ENCODE measurements at regions not wholly inside any gene's neighbourhood (a gene's known extent, or its start where the extent isn't known, plus 50 kb on each side); places are given as distances from the start of the nearest gene placed in this dataset.

GRCh38 chr9:79127661-79128060, 444.1 kb upstream of the TLE4 start:
- DNase-seq = no peak

DNA sequence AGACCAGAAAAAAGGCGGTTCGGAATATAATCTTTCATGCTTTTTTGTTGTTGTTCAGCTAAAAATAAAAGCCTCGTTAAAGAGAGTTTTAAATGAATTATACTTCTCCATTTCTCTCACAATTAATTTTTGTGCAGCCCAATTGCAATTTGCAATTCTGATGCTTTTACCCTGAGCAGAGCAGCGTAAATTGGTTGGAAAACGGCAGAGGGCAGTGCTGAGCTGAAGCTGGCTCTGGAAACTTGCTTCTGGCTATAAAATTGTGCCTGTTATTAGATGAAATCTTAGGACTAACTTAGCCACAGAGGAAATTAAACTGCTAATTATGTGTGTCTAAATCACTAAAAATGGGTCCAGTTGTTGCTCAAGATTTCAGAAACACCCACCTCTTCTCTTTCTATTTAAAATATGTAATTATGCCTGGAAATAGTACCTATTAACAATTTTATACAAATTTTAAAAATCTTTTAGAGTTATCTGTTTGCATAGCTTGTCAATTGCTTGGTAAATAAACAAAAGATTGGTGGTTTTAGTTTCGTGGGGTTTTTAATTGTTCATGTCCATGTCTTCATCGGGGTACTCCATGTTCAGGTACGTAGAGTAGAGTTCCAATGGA, 441.8 kb upstream of the TLE4 start:
- DNase-seq = no peak

DNA sequence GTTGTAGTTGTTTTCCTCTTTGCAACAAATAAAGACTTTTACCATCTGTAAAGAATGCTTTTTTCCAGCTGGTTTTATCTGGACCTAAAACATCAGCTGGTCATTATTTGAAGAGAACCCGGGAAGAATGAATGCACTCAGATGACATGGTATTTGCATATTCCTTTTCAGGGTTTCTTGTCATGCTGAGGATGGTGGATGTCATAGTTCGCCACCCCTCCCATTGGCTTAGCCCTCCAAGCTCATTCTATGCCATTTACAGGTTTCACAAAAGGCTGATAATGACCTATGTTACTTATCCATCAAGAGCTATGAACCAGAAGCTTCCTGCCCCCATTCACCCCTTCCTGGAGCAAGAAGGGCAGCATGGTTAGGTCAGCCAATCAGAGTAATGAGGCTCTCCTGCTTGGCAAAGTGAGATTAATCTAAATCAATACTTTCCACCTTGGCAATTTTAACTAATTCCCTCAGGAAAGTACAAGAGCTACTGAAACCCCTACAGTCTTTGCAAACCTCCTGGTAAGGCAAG, 440.5 kb upstream of the TLE4 start:
- no peak for DNase-seq

DNA sequence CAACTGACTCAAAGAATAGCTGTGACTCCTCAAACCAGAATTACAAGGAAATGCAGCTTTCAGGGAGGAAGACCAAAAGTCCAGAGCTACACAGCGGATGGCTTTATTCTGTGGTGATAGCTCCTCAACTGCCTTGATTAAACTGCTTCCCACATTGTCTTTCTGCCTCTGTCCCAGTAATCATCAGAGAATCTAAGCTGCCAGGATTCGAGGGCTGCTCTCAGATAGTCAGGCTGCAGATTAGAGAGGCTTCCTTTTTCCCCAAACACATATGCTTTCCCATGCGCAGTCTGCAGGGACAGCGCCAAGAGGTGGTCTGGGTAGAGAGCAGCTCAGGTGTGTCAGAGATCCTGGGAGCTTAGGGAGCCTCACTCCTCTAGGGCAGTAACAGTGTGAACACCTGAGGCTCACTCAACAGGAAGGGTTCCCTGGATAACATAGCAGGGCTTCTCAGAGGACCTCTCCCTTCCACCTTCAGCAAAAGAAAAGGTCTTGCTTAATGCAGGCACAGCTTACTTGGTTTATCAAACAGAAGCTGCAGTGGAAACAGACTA, 439.9 kb upstream of the TLE4 start:
- no peak for DNase-seq

DNA sequence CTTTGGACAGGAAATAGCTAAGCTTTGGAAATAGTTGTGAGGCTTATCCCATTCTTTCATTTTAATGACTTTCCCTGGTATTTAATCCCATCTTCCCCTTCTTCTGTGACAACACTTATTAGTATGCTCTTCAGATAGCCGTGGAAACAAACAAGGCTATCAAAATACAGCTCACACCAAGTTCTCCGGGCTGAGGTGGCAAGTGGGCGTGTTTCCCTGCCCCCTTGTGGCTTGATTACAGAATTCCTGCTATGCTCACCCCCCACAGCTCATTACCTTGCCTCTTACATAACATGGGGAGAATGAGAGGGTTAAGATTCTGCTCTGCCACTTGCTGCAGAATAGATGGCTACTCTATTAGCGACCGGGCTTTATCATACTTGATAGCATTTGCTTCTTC, 437.1 kb upstream of the TLE4 start:
- no peak for DNase-seq

GRCh38 chr9:79135681-79136415, 435.9 kb upstream of the TLE4 start:
- no peak for DNase-seq

GRCh38 chr9:79140751-79141150, 431.0 kb upstream of the TLE4 start:
- no peak for DNase-seq

- DNase-seq = no peak
These were observed 428.6 kb upstream of the TLE4 start for GRCh38 chr9:79143211-79143610.

DNA sequence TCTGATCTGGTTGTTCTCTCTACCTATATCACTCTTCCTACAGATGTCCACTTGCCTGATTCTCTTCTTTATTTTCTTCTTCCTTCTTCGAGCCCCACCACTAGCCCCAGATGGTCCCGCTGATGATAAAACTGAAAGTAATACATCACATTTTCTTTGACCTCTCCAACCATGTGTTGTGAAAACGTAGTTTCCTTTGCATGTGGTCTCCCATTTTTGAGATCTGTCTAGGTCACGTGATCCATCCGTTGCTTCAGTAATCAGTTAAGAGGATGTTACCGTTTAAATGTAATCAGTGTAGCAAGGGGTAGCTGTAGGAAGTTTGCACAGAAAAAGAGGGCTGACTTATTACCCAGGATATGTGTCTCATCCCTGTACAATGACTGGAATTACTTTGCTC, 426.3 kb upstream of the TLE4 start:
- DNase-seq = no peak

DNA sequence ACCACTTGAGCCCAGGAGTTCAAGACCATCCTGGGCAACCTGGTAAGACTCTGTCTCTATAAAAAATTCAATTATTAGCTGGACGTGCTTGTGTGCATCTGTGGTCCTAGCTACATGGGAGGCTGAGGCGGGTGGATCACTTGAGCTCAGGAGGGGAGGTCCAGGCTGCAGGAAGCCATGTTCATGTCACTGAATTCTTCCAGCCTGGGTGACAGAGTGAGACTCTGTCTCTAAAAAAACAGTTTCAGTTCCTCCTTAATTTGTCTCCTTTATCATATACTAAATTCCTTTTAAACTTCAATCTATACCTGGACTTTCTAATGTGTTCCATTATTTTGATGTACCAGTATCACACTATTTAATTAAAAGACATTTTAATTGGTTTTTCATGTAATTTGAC, 422.2 kb upstream of the TLE4 start:
- no peak for DNase-seq

DNA sequence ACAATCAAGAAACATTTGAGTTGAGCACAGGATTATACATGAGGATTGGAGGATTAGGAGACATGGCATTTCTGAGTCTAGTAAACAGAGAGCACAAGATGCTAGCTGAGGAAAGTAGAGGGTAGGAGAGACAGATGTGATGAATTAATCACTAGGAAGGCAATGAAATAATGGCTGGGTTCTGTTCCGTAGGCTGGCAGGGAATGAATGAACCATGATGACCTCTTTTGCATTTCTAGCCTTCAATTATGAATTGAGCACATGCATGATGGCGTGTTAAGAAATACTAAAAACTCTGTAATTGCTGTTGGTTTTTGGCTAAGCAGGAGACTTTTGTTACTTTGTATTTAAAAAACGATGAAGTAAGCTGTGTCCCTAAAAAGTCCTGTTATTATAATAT, 420.0 kb upstream of the TLE4 start:
- DNase-seq = no peak

GRCh38 chr9:79152306-79152705, 419.5 kb upstream of the TLE4 start:
- DNase-seq = no peak

DNA sequence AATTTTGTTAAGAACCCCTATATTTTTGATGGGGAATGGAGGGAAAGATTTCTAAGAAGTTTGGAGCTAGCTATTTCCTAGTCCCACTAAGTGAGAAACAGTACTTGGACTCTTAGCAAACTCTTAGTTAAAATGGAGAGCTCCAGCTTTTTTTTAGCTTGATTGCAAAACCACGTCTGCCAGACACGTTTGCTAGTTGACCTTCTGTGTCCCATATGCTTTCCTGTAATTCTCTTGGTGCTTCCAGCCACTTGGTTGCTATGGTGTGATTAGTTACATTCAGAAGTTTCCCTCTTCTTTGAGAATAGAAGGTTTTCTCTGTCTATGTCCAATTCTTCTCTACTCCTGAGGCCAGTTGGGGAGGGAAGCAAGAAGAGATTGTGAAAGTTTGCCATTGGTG, 417.0 kb upstream of the TLE4 start:
- no peak for DNase-seq

- DNase-seq = no peak
These were observed 416.5 kb upstream of the TLE4 start for GRCh38 chr9:79155308-79155707.

DNA sequence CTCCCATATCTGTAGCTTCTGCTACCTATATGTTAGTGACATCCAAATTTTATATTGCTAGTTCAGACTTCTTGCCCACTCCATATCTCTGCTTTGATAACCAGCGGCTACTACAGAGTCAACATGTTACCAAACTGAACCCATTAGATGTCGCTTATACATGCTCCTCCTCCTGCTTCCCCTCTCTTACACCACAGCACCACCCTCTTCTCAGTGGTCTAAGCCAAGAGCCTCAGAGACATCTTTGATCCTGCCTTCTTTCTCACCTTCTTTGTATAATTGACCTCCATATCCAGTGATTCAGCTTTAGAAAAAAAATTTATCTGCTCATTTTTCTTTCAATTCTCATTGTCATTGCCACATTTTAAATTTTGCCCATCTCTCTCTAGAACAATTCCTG, 408.2 kb upstream of the TLE4 start:
- no peak for DNase-seq

DNA sequence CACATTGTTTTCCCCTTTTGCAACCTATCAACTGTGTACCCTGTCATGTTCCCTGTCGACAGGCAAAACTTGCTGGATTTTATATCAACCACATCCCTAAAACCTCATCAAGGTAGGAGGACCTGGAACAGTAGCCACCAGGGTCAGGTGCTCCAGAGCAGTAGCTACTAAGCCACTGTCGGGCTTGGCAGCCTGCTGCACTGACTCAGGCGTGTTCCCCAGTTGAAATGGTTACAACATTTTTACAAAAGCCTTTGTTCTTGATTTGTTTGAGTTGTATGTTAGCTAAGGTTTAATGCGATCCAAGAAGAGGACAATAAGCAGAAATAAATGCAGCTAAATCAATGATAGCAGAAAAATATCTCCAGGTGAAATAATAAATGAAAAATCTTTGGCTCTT, 407.4 kb upstream of the TLE4 start:
- no peak for DNase-seq

DNA sequence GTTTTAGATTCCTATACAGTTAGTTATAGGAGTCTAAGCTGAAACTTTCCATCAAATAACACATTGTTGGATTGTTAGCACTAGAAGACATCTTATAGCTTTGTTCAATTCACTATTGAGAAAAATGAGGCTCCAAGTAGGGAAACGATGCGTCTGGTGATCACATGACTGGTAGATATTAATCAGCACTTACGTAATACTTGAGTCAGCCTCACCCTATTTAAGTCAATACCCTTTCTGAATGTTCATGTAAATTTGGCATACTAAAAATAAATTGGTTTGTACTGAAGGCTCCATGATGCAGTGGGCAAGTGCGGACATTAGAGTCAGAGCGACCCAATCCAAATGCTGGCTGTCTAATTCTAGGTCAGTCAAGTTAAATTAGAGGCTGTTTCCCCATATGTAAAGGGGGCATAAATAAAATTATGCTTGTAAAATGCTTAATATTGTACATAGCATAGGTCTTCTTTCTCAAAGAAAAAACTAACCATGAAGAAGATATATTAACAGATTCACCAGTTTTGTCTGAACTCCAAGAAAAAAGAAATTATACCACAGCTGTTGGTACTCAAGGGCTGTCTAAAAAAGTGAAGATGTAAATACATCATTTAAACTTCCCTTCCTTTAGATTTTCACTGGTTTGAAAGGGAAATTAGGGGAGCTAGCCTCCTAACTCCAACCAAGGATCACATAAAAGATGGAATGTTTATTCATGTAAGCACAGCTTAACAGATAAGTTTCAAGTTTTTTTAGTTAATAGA, 406.6 kb upstream of the TLE4 start:
- no peak for DNase-seq

DNA sequence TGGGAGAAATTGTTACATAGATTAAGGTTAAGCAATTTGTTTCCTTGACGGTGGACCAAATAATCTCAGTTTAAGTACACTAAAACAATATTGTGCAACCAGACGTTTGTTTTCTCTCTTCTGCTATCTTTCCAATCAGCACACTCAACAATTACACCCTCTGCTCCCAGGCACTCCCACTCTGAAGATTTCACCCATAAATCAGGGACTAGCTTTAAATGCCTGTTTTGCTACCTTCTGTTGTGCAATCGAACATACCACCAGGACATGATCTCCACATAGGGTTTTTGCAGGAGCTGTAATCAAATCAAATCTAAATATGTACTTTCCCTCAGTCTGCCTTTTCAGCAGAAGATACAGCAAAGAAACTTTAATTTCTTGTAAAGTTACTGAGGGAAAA, 405.8 kb upstream of the TLE4 start:
- no peak for DNase-seq

GRCh38 chr9:79170643-79171042, 401.1 kb upstream of the TLE4 start:
- DNase-seq = no peak

DNA sequence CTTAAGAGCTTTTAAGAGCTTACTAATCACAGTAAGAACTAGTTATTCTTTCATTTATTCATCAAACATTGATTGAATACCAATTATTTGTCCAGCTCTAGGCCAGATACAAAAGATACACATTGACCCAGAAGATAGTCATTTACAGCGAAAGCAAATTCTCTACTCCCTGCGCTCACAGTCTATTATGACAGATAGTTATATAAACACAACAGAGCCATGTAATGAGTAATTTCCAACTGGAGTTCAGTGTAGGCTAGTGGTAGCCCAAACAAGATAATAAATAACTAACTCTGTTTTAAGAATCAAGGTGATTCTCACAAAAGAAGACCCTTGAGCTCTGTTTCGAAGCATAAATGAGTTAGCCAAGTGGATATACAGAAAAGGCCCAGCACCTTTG, 397.8 kb upstream of the TLE4 start:
- no peak for DNase-seq

- DNase-seq = no peak
These were observed 395.6 kb upstream of the TLE4 start for GRCh38 chr9:79176014-79176697.

DNA sequence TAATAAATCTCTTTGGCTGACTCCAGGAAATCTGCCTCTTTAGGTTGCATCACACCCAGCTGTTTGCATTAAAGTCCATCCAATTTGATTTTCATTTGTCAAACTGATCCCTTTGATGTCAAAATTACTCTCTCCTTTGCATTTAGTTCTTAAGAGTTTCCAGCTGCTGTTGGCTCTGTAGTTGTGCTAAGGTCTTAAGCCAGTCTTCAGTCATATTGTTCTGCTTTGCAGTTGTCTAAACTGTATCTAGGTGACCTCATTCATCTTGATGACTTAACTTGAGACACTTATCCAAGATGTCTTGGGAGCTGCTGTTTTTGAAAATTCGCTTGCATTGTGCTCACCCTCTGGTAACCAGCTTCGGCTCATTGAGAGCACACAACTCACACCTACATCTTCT, 386.9 kb upstream of the TLE4 start:
- DNase-seq = no peak

DNA sequence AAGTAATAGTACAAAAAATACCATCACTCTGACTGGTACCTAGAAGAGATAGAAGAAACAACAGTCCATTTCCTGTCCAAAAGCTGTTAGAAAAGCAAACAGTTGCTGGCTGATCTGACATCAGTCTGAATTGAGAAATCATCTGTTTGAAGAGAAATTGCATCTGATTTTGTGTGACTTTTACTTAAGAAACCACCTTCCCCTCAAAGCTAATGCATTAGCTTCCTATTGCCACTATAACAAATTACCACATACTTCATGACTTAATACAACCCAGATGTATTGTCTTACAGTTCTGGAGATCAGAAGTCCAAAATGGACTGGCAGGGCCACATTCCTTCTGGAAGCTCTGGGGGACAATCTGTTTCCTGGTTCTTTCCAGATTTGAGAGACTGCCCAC, 385.9 kb upstream of the TLE4 start:
- no peak for DNase-seq
